HCT116 (cell line): ENCODE measurements at regions not wholly inside any gene's neighbourhood (a gene's known extent, or its start where the extent isn't known, plus 50 kb on each side); places are given as distances from the start of the nearest gene placed in this dataset.

Source experiments
- ATAC-seq: fragments of 200-7000 bp; cut with Tn5 transposase; 2 replicates; pipeline ENCODE4 v1.9.1; 2020; ENCODE audit warnings: mild to moderate bottlenecking, moderate library complexity
- BruUV-seq: library from RNA; stranded (reverse); fragments of 400-500 nt; replicated peaks from 2 replicates; lab custom pipeline; 2021; lab: Mats Ljungman, UMichigan
- CTCF ChIA-PET: fragments of 300-600 bp; sonication (Branson Sonifier 250); formaldehyde crosslinking; loops from one replicate; lab custom pipeline; 2021; ENCODE audit warnings: antibody characterized with exemption; lab: Charles Lee
- POLR2A ChIA-PET: fragments of 300-600, 350-600 bp; sonication (Branson Sonifier 250); formaldehyde crosslinking; loops from one replicate; lab custom pipeline; 2021; ENCODE audit warnings: antibody characterized with exemption; lab: Charles Lee
- RAD21 ChIA-PET, 2 experiments: fragments of 300-600 bp; sonication (Branson Sonifier 250); formaldehyde crosslinking; loops; one replicate each; lab custom pipeline; 2023; ENCODE audit warnings: low total read pairs in 2 of 2; ENCODE audit not compliant: uncharacterized antibody in 2 of 2, unreplicated experiment in 2 of 2, low non-redundant PET in 1 of 2; lab: Charles Lee
- DNase-seq: peaks from one replicate; pipeline ENCODE4 v3.0.0-alpha.2; 2010; ENCODE audit warnings: low read depth, low spot score
- H2AFZ ChIP-seq: fragments of 200-600 bp; shearing (Covaris generic), sonication (generic); 2 replicates; pipeline ENCODE4 v1.6.1; 2017; ENCODE audit warnings: low read depth, mixed run types, mixed read lengths, antibody characterized with exemption, low read length; ENCODE audit not compliant: poor library complexity, severe bottlenecking
- H3K27ac ChIP-seq: 2 replicates; pipeline ENCODE4 v1.5.1; 2012; ENCODE audit warnings: low read depth, low read length
- H3K27me3 ChIP-seq: fragments of 200-600 bp; sonication (generic); 2 replicates; pipeline ENCODE4 v1.6.1; 2016; ENCODE audit warnings: mixed run types, low read length, mixed read lengths; ENCODE audit not compliant: insufficient read depth
- H3K36me3 ChIP-seq, 2 experiments: fragments of 200-500 bp in 1 of 2; fragments of 200-600 bp in 1 of 2; sonication (Bioruptor generic) in 1 of 2; sonication (generic) in 1 of 2; 2 replicates each; pipeline versions ENCODE4 v1.5.1 to v1.6.1; 2014 to 2016; ENCODE audit warnings: low read length in 2 of 2, inconsistent platforms in 1 of 2, mixed read lengths in 1 of 2, mixed run types in 1 of 2; ENCODE audit not compliant: insufficient read depth in 2 of 2, control insufficient read depth in 1 of 2
- H3K4me1 ChIP-seq, 2 experiments: fragments of 200-600 bp in 1 of 2; sonication (generic) in 1 of 2; 2 replicates each; pipeline versions ENCODE4 v1.5.1 to v1.6.1; 2012 to 2017; ENCODE audit warnings: low read length in 2 of 2, inconsistent platforms in 1 of 2, mild to moderate bottlenecking in 1 of 2, mixed read lengths in 1 of 2, mixed run types in 1 of 2, moderate library complexity in 1 of 2; ENCODE audit not compliant: insufficient read depth in 2 of 2, control insufficient read depth in 1 of 2
- H3K4me2 ChIP-seq: fragments of 200-600 bp; sonication (generic); 2 replicates; pipeline ENCODE4 v1.6.1; 2017; ENCODE audit warnings: mixed run types, low read length, mixed read lengths
- H3K4me3 ChIP-seq, 2 experiments: fragments of 200-600 bp in 1 of 2; sonication (generic) in 1 of 2; replicated peaks in 1 of 2; 2 replicates each; pipeline ENCODE4 v1.5.1; 2011 to 2016; ENCODE audit warnings: low read length in 2 of 2, control low read depth in 1 of 2, low read depth in 1 of 2, mild to moderate bottlenecking in 1 of 2, mixed read lengths in 1 of 2, mixed run types in 1 of 2
- H3K79me2 ChIP-seq: fragments of 200-600 bp; sonication (generic); 2 replicates; pipeline ENCODE4 v1.6.1; 2017; ENCODE audit warnings: mild to moderate bottlenecking, mixed run types, low read length, moderate library complexity, mixed read lengths; ENCODE audit not compliant: insufficient read depth
- H3K9ac ChIP-seq: fragments of 200-600 bp; sonication (generic); 2 replicates; pipeline ENCODE4 v1.6.1; 2016; ENCODE audit warnings: low read length, mixed read lengths
- H3K9me2 ChIP-seq: fragments of 200-600 bp; sonication (generic), shearing (Covaris generic); 2 replicates; pipeline ENCODE4 v1.6.1; 2017; ENCODE audit warnings: mixed run types, mild to moderate bottlenecking, moderate library complexity; ENCODE audit not compliant: insufficient read depth
- H3K9me3 ChIP-seq, 2 experiments: fragments of 200-500 bp in 1 of 2; fragments of 200-600 bp in 1 of 2; sonication (Bioruptor generic) in 1 of 2; sonication (generic) in 1 of 2; 2 replicates each; pipeline ENCODE4 v1.6.1; 2014 to 2017; ENCODE audit warnings: low read length in 2 of 2, mixed read lengths in 2 of 2, inconsistent platforms in 1 of 2, low read depth in 1 of 2, mild to moderate bottlenecking in 1 of 2, mixed run types in 1 of 2, moderate library complexity in 1 of 2; ENCODE audit not compliant: control insufficient read depth in 1 of 2, insufficient read depth in 1 of 2
- H4K20me1 ChIP-seq: fragments of 200-600 bp; sonication (generic), shearing (Covaris generic); 2 replicates; pipeline ENCODE4 v1.6.1; 2017; ENCODE audit warnings: mixed run types, mild to moderate bottlenecking, moderate library complexity; ENCODE audit not compliant: insufficient read depth
- ATF3 ChIP-seq: IDR thresholded peaks from 2 replicates; pipeline ENCODE4 v1.6.1; 2012
- CBX3 ChIP-seq: IDR thresholded peaks from 2 replicates; pipeline ENCODE4 v1.6.1; 2012; ENCODE audit warnings: low read depth
- CTCF ChIP-seq, 3 experiments: fragments of 200-600 bp in 1 of 3; sonication (generic) in 1 of 3; IDR thresholded peaks in 2 of 3; conservative IDR thresholded peaks in 1 of 3; 2 replicates each; pipeline ENCODE4 v1.5.1; 2012 to 2017; ENCODE audit warnings: low read depth in 2 of 3, low read length in 2 of 3, antibody characterized with exemption in 1 of 3, borderline replicate concordance in 1 of 3, control low read depth in 1 of 3, mild to moderate bottlenecking in 1 of 3, mixed read lengths in 1 of 3, mixed run types in 1 of 3, moderate library complexity in 1 of 3; ENCODE audit not compliant: insufficient read depth in 1 of 3
- EGR1 ChIP-seq: IDR thresholded peaks from 2 replicates; pipeline ENCODE4 v1.6.1; 2012; ENCODE audit warnings: low read depth
- ELF1 ChIP-seq: IDR thresholded peaks from 2 replicates; pipeline ENCODE4 v1.6.1; 2012; ENCODE audit warnings: low read depth, borderline replicate concordance
- EZH2phosphoT487 ChIP-seq: fragments of 200-600 bp; IDR thresholded peaks from 2 replicates; pipeline ENCODE4 v1.6.1; 2018; ENCODE audit warnings: antibody characterized with exemption, borderline replicate concordance
- FOSL1 ChIP-seq: IDR thresholded peaks from 2 replicates; pipeline ENCODE4 v1.6.1; 2012; ENCODE audit warnings: low read depth
- JUND ChIP-seq: IDR thresholded peaks from 2 replicates; pipeline ENCODE4 v1.6.1; 2012
- POLR2A ChIP-seq: IDR thresholded peaks from 2 replicates; pipeline ENCODE4 v1.7.0; 2011; ENCODE audit warnings: borderline replicate concordance; ENCODE audit not compliant: insufficient read depth, insufficient read length; ENCODE audit errors: extremely low read depth
- REST ChIP-seq: IDR thresholded peaks from 2 replicates; pipeline ENCODE4 v1.6.1; 2012; ENCODE audit warnings: low read depth
- SRF ChIP-seq: IDR thresholded peaks from 2 replicates; pipeline ENCODE4 v1.6.1; 2012; ENCODE audit warnings: low read depth
- TCF7L2 ChIP-seq: IDR thresholded peaks from 2 replicates; pipeline ENCODE4 v1.7.0; 2011; ENCODE audit warnings: borderline replicate concordance, inconsistent platforms; ENCODE audit not compliant: insufficient read depth, insufficient read length; ENCODE audit errors: extremely low read depth
- YY1 ChIP-seq: IDR thresholded peaks from 2 replicates; pipeline ENCODE4 v1.6.1; 2011; ENCODE audit warnings: low read length, low read depth, moderate library complexity, mild to moderate bottlenecking; ENCODE audit not compliant: insufficient replicate concordance; ENCODE audit errors: extremely low read depth
- ZBTB33 ChIP-seq: IDR thresholded peaks from 2 replicates; pipeline ENCODE4 v1.6.1; 2011; ENCODE audit warnings: mild to moderate bottlenecking, low read length, moderate library complexity; ENCODE audit not compliant: insufficient replicate concordance; ENCODE audit errors: extremely low read depth
- ZFX ChIP-seq: fragments of 450-650 bp; IDR thresholded peaks from 2 replicates; pipeline ENCODE4 v1.6.1; 2017
- ZNF274 ChIP-seq: fragments of 200-500 bp; sonication (Bioruptor generic); IDR thresholded peaks from 2 replicates; pipeline ENCODE4 v1.6.1; 2014; ENCODE audit warnings: mild to moderate bottlenecking, low read depth, low read length, inconsistent platforms
- intact Hi-C: fragments of 100-400 bp; cut with micrococcal nuclease; formaldehyde crosslinking; loops from 2 replicates; pipeline ENCODE4 v1.10.0; 2022

- TF ChIP-seq ZBTB33 = no peak
- no peak for TF ChIP-seq SRF
- no peak for TF ChIP-seq CBX3
- no peak for TF ChIP-seq FOSL1
These were observed 583.3 kb upstream of the CBLB start (continued) for GRCh38 chr3:106452096-106452495.

- no peaks in the 10 kb centered on the region for H4K20me1 ChIP-seq
- ChIA-PET POLR2A (no interaction called here), RAD21 (no interaction called here), CTCF (no interaction called here)
- peaks cover 2 to 6% of the 10 kb centered on the region in 2 experiments; a peak in 2 of 4 replicates for H3K4me1 ChIP-seq
- ATAC-seq (no peak), DNase-seq (no peak)
- no peaks in the 10 kb centered on the region for H3K79me2 ChIP-seq
- no peaks in the 10 kb centered on the region for H3K36me3 ChIP-seq
- no peaks in the 10 kb centered on the region for H3K27me3 ChIP-seq
- intact Hi-C loops = no loop called here
- H2AFZ ChIP-seq = no peak overlapping the region
- no peak overlapping the region for H3K9ac ChIP-seq
- BruUV-seq = no TSS peak
- H3K27ac ChIP-seq = no peak overlapping the region
- no peak overlapping the region for H3K4me3 ChIP-seq
- H3K9me2 ChIP-seq = no peaks in the 10 kb centered on the region; the same call in 1 of the 2 replicates
- H3K4me2 ChIP-seq = no peak overlapping the region
- no peaks in the 10 kb centered on the region for H3K9me3 ChIP-seq
- TF ChIP-seq JUND = no peak
- TF ChIP-seq ZNF274 = no peak
- no peak for TF ChIP-seq TCF7L2
- no peak for TF ChIP-seq CTCF (IDR thresholded peaks at IDR 0.05 in 2 of 3, conservative IDR thresholded peaks at IDR 0.05 in 1 of 3; ENCODE audit: borderline replicate concordance in 1 of 3, insufficient read depth in 1 of 3, low read depth in 2 of 3, low read length in 2 of 3)
- TF ChIP-seq YY1 = no peak
- no peak for TF ChIP-seq ZFX
- no peak for TF ChIP-seq POLR2A
- no peak for TF ChIP-seq ATF3
- TF ChIP-seq EGR1 = no peak
- TF ChIP-seq REST = no peak
- TF ChIP-seq ZBTB33 = no peak
- no peak for TF ChIP-seq EZH2phosphoT487
- TF ChIP-seq SRF = no peak
- TF ChIP-seq ELF1 = no peak
These were observed 585.7 kb upstream of the CBLB start for GRCh38 chr3:106454497-106454896.
